Fibroblast of pulmonary artery (primary cell): ENCODE measurements at regions not wholly inside any gene's neighbourhood (a gene's known extent, or its start where the extent isn't known, plus 50 kb on each side); places are given as distances from the start of the nearest gene placed in this dataset.

Experiments used
- DNase-seq: peaks from one replicate; pipeline ENCODE4 v3.0.0-alpha.2; 2010; ENCODE audit warnings: low read depth
- H3K4me3 ChIP-seq: replicated peaks from 2 replicates; pipeline ENCODE4 v1.5.1; 2011; ENCODE audit warnings: low read depth, mild to moderate bottlenecking, control low read depth, low read length, moderate library complexity
- TF ChIP-seq, protein P1 (sequence below): IDR thresholded peaks from 2 replicates; pipeline ENCODE4 v1.5.1; 2011; ENCODE audit warnings: mild to moderate bottlenecking, control low read depth, low read length, inconsistent platforms; ENCODE audit errors: missing control alignments

DNA sequence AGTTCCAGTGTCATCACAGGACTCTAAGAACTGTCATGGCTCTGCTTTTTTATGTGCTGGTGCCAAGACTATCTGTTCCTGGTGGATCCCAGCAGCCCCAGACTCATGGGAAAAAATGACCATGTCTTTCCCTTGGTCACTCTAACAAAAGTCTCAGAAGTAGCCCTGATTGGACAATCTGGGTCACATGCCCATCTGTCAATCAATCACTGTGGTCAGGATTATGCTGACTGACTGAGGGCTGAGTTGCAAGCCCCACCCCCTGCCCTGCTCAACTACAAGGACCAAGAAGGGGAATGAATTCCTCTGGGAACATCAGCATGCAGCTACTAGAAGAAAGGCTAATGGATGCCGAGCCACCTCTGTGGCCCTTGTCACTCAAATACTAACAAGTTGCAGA is 91.6 kb downstream of the EDN3 start:
- H3K4me3 ChIP-seq, result no peak overlapping the region
- TF ChIP-seq, protein P1, sequence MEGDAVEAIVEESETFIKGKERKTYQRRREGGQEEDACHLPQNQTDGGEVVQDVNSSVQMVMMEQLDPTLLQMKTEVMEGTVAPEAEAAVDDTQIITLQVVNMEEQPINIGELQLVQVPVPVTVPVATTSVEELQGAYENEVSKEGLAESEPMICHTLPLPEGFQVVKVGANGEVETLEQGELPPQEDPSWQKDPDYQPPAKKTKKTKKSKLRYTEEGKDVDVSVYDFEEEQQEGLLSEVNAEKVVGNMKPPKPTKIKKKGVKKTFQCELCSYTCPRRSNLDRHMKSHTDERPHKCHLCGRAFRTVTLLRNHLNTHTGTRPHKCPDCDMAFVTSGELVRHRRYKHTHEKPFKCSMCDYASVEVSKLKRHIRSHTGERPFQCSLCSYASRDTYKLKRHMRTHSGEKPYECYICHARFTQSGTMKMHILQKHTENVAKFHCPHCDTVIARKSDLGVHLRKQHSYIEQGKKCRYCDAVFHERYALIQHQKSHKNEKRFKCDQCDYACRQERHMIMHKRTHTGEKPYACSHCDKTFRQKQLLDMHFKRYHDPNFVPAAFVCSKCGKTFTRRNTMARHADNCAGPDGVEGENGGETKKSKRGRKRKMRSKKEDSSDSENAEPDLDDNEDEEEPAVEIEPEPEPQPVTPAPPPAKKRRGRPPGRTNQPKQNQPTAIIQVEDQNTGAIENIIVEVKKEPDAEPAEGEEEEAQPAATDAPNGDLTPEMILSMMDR, result no peak
- DNase-seq, result no peak

DNA sequence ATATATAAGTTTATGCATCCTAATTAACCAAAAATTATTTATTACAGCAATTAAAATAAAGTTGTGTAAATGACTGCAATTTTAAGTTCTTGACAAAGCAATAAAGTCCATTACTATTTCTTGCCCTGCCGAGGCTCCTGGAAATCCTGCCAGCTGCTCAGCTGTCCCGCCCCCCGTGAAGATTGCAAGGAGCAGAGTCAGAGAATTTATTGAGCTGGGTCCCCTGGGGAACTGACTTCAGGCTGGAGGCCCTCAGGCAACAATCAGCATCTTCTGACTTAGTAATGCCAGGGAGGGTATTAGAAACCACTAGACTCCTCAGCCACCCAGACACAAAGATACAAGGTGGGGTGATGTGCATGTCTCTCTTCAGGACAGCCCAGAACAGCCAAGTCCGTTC is 92.3 kb downstream of the EDN3 start:
- no peak overlapping the region for H3K4me3 ChIP-seq
- TF ChIP-seq, protein P1, result no peak
- no peak for DNase-seq

DNA sequence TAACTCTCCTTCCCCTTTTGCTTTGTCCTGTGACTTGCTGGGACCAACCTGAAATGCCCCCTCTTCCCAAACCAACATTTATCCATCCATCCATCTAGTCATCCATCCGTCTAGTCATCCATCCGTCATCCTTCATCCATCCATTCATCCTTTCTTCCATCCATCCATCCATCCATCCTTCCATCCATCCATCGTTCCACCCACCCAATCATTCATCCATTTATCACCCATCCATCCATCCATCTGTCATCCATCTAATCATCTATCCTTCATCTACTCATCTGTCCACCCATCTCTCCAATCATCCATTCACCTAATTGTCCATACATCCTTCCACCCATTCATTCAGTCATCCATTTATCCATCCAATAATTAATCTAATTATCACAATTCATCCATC is 92.7 kb downstream of the EDN3 start:
- H3K4me3 ChIP-seq, result no peak overlapping the region
- TF ChIP-seq, protein P1, result no peak
- DNase-seq, result no peak

DNA sequence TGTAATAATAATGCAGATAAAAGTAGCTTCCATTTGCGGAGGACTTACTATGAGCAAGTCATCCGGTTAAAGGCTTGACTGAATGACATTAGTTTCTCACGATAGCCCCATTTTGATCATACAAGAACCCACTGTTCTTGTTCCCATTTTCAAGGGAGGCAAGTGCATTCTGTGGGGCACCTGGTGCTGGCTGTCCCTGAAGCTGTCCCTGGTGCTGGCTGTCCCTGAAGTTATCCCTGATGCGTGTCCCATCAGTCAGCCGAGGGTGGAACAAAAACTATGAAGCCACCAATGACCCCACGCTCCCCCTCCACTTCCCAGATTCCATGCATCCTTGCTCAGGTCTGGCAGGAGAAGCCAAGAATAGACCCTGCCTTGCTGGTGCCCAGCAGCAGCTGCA is 95.3 kb downstream of the EDN3 start:
- no peak for DNase-seq
- H3K4me3 ChIP-seq, result no peak overlapping the region
- TF ChIP-seq, protein P1, result no peak

DNA sequence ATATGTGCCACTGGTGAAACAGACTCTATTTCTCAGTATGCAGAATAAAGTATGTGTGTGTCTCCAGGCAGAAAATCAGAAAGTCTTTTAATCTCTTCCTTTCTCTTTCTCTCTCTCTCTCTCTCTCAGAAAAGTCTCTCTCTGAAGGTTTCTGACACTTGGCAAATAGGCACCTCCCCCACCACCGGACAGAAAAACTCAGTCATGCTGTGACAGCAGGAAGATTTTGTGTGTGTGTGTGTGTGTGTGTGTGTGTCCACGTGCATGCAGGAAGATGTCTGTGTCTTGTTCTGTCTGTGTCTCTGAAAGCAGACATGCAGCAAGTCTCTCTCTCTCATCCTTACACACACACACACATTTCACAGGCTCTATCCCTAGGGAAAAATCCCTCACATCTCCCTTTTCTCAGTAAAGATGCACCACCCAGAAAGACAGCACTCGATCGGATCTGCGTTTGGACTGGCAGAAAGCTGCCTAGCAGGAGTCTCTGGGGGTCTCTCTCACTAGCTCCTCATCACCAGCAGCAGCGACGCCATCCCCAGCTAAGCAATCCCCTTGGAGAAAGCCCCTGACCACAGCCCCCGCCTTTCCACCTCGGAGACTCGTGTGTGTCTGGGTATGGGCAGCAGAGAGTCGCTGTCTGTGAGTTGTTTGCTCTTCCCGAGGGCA is 98.3 kb downstream of the EDN3 start:
- DNase-seq, result no peak
- TF ChIP-seq, protein P1, result no peak
- no peak overlapping the region for H3K4me3 ChIP-seq

DNA sequence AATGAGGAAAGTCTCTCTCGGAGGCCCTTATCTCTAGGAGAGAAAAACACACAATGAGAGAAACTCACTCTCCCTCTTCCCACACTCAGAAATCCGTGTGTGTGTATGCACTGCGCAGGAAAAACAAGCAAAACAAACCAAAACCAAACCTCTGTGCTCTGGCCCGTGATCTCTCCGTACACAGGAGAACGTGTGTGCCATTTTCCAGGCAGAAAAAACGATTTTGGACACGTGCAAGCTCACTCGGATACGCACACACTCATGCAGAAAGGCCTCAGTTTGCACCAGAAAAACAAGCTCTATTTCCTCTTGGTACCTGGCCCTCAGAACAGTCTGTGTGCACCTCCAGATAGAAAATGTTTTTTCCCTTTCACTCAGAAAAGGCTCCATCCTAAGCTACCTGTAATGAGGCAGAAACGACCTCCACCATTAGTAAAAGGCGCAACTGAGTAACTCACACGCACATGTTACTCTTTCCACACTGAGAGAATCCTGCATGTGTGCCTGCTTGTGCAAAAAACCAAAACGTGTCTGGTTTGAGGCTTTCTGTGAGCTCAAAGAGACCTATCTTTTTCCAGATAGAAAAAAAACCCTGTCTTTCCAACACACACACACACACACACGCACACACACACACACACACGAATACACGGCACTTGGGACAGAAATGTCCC is 99.2 kb downstream of the EDN3 start:
- DNase-seq, result no peak
- H3K4me3 ChIP-seq, result no peak overlapping the region
- TF ChIP-seq, protein P1, result no peak

DNA sequence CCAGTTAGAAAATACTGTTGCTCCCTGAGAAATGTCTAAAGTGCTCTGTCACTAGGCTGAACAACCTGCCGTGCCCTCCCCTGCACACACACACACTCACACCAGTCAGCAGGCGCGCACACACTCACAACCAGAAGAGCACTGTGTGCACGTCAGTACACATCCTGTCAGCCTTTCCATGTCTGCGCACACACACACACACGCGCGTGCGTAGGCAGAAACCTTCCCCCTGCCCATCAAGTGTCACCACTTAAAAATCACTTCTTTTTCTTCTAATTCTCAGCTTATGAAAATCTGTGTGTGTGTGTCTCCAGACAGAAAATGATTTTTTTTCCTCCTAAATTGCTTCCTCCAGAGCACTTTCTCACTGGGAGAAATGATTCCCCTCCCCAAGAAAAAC is 100.3 kb downstream of the EDN3 start:
- DNase-seq, result no peak

More for the DNA sequence above, 100.3 kb downstream of the EDN3 start:
- TF ChIP-seq, protein P1, result no peak
- H3K4me3 ChIP-seq, result no peak overlapping the region
